ENCODE measurements at regions not wholly inside any gene's neighbourhood (a gene's known extent, or its start where the extent isn't known, plus 50 kb on each side); places are given as distances from the start of the nearest gene placed in this dataset.
A peak's percentile ranks its signal among the peaks of the same experiment; 100 is the strongest.

DNA sequence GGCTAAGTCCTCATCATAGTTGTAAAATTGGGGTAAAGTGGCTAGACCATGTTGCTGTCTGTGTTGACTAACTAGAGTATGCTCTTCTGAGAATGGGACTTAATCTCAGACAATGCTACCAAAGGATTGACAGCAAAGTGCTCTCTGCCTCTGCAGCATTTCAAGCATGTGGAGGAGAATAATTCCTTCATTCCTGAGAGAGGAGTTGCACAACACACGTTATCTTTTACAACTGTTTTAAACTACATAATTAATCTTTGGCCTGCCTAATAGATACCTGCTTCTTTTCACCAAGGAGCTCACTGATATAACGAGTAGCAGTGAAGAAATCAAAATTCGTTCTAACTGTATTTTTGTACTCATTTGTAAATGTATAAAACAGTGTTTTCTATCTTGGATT, 2172.2 kb downstream of the PCDH9 start:
- no peak for DNase-seq (ENCODE audit: low read depth, low spot score)

DNA sequence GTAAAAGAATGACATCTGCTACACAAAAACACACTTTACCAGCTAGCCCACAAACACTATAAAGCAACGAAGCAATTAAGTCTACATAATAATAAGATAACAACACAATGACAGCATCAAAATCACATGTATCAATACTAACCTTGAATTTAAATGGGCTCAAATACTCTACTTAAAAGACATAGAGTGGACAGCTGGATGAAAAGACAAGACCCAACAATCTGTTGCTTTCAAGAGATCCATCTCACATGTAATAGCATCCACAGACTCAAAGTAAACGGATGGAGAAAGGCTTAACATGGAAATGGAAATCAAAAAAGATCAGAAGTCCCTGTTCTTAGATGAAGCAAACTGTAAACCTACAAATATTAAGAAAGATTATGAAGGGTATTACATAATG, 2175.9 kb downstream of the PCDH9 start:
- no peak for DNase-seq (ENCODE audit: low read depth, low spot score)

DNA sequence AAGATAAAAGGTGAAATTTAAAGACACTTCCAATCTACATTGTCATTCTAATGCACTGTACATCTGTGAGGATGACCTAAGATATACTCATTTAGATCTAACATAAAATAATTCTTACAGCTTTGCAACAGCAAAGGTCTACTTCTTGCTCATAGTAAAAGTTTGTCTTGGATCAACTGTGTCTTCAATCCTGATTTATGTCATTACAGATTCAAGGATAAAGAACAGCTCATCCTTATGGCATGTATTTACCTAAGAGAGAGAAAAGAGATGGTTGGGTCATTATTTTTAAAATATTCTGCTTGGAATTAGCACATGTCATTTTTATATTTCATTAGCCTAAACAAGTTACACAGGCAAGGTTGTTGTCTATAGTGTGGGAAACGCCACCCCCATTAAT, 2193.1 kb downstream of the PCDH9 start:
- no peak for DNase-seq (ENCODE audit: low read depth, low spot score)

DNA sequence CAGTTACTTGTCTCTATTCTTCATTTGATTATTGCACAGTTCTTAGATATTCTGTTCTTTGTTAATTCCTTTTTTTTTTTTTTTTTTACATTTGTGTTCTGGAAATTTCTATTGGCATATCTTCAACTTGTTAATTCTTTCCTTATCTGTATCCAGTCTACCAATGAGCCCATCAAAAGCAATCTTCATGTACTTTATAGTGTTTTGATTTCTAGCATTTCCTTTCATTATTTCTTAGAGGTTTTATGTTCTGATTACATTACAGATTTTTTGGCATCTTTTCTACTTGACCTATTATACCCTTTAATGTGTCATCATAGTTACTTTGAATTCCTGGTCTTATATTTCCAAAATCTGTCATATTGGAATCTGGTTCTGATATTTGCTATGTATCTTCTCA, 2194.8 kb downstream of the PCDH9 start:
- no peak for DNase-seq (ENCODE audit: low read depth, low spot score)

DNA sequence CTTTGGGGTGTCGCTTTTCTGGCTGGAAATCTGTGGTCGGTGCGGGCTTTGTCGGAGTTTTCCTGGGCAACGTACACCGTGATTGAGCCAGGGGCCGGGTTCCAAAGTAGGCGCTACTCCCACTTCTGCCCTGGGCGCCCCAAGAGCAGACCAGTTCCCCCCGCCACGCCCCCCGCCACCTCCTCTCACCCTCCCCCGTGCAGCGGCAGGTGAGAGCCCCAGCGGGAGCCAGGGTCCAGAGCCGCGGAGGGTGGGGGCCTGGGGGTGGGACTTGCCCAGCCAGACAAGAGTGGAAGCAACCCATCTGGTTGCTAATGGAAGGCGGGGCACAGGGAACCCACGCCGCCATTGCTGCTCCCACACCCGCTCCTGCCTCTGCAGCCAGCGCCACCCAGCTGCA, 2195.9 kb downstream of the PCDH9 start:
- no peak for DNase-seq (ENCODE audit: low read depth, low spot score)

DNA sequence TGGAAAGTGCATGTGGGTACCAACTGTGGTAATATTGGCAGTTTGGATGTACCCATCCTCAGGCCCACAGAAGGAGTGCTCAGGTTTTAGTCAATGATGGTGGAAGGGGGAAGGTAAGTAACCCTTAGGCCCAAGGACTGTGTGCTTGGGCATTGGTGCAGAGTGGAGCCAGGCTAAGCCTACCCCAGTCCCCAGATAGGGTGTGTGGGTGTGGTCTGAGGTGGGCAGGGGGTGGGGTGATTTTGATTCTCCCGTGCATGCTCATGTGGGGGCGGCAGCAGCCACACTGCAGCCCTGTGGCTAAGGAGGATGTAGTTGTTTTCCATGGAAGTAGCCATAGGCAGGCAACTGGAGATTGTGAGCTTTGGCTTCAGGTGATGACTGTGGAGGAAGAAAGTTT, 2197.3 kb downstream of the PCDH9 start:
- DNase-seq (ENCODE audit: low read depth, low spot score) = no peak

DNA sequence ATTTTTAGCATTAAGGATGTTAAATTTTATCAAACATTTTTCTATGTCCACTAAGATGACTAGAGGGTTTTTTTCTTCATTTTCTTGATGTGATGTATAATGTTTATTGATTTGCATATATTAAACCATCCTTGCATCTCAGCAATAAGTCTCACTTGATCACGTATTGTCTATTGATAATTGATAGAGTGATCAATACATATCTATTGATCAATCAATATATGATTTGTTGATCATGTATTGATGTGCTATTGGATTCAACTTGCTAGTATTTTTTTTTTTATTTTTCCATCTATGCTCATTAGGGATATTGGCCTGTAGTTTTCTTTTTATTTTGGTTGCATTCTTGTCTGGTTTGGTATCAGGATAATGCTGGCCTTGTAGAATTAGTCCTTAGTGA, 2202.0 kb downstream of the PCDH9 start:
- DNase-seq (ENCODE audit: low read depth, low spot score) = no peak

DNA sequence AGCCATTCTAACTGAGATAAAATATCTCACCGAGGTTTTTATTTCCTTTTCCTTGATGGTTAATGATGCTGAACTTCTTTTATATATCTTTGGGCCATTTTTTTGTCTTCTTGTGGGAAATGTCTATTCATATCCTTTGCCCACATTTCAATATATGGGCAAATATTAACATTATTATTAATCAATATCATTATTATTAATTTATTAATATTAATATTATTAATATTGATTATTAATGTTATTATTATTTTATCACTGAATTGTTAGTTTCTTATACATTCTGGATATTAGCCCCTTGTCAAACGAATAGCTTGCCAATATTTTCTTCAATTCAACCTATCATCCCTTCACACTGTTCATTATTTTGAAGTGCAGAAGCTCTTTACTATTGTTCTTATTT, 2203.6 kb downstream of the PCDH9 start:
- no peak for DNase-seq (ENCODE audit: low read depth, low spot score)

DNA sequence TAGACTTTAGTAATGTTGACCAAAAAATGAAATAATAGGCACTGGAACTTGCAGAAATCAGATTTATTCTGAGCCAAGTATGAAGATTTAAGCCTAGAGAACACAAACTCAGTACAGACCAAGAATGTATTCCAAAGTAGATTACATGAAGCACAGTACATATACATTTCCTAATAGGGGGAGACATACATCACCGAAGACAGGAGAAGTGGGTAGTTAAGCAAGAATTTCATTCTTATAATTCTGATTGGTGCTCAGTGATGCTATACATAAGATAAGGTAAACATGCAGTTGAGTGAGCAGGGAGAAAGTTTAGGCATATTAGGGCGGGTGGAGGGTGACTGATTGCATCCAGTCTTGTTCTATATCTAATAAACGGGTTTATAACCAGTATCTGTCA, 2218.8 kb downstream of the PCDH9 start:
- DNase-seq (ENCODE audit: low read depth, low spot score) = no peak

DNA sequence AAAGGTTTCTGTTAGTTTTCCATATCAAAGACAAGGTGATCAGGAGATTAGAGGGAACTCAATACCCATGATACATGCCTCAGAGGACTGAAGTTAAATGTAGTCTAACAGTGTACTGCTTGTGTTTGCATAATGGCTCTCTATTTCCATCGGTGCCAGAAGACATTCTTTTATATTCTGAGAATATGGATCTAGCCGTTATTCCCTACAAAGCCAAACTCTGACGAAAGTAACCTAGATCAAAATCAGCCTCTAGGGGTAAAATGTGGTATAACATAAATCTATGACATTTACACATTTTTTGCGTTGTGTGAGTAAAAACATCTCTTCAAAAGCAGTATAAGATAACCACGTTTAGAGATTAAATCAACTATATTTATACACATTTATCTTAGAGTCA, 2232.7 kb downstream of the PCDH9 start:
- no peak for DNase-seq (ENCODE audit: low read depth, low spot score)

DNA sequence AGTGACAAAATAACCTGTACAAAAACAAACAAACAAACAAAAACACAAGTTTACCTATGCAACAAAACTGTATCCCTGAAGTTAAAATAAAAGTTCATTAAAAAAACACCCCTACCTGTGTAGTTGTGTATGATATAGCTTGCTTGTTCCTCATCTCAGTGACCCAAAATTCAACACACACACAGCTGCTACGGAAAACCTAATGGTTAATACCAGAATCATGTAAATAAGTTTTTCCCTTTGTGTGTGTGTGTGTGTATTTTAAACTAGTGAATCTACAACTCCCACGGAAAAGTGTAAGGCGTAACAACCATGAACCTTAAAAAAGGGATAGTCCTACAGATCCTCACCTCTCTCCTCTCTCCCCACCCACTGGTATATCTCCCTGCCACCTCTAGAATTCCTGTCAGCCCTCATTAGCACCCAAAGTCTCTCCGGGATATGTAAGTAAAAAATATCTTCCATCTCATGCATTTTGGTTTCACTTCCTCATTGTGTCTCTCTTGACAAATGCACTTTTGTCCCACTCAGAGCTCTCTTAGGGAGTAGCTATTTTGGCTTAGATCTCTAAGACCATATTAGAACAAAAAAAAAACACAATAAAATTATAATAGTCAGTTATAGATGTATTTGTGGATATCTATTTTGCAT, 2236.5 kb downstream of the PCDH9 start:
- DNase-seq (ENCODE audit: low read depth, low spot score) = no peak

DNA sequence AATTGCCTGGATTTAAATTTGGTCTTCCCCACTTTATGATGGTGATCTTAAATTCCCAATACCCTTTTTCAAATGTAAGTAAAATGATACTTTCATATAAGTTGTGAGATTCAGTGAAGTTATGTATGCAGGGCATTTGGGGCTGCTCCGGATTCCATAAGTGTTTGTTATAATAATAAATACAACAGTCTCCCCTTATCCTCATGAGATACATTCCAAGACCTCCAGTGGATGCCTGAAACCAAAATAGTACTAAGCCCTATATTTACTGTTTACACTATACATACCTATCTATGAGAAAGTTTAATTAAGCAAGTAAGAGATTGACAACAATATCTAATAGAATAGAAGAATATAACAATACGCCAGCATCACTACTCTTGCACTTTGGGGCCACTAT, 2237.8 kb downstream of the PCDH9 start:
- DNase-seq (ENCODE audit: low read depth, low spot score) = no peak

DNA sequence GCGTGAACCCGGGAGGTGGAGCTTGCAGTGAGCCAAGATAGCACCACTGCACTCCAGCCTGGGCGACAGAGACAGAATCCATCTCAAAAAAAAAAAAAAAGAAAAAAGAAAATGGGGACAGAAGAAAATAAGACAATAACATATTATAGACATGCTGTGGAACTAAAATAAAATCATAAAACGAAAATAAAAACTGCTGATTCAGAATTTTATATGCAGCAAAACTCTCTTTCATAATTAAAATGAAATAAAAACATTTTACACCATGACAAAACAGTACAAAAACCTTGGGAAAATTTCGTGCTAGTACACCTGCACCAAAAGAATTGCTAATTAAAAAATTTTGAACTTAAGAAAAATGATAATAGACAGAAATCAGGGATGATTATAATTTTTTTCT, 2245.1 kb downstream of the PCDH9 start:
- DNase-seq (ENCODE audit: low read depth, low spot score) = no peak

DNA sequence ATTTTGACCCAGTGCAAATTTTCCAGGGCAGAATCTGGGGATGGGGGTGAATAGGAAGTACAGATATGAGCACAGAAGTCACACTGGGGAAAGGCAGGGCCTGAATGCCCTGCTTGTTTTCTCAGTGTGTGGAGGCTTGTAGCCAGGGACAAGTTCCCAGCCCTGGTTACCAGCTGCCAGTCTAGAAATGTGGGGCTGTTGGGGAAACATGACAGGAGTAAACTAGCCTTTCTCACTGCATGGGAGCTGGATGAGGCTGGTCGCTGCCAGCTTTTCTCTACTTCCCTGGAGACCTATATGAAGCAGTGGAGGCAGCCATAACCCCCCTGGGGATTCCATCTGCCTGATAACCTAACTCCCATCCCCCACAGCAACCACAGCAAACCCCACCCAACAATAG, 2267.7 kb downstream of the PCDH9 start:
- no peak for DNase-seq (ENCODE audit: low read depth, low spot score)

DNA sequence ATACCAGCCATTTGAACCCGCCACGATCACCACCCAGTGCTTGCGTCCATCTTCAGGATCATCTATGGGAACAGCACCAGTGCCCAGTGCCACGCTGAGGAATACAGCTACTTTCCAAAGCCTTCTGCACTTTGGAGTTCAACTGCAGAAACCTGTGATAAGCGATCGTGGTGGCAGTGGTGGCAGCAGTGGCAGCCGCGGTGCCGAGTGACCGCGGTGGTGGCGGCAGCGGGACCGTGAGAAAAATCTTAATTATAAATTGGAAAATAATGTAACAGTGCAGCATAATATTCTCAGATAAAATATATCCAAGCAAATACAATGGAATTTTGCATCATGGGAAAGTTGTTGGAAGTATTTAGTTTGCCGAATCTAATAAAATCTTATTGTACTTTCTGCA, 2270.9 kb downstream of the PCDH9 start:
- no peak for DNase-seq (ENCODE audit: low read depth, low spot score)

DNA sequence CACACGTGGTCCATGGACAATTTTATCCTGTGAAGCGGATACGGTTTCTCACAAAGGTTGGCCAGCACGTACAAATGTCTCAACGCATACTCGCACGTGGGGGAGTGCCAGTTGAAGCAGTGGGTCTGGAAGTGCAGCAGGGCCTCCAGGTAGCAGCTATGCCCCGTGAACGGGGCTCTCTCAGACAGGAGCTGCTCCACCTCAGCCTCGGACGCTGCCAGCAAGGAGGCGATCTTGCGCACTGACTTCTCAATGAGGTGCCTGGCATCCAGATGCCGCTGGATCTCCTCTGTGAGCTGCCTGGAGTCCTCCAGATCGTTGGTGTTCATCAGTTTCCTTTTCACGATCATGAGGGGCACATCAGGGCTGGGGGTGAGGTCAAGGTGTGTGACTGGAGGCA, 2272.0 kb downstream of the PCDH9 start:
- no peak for DNase-seq (ENCODE audit: low read depth, low spot score)

DNA sequence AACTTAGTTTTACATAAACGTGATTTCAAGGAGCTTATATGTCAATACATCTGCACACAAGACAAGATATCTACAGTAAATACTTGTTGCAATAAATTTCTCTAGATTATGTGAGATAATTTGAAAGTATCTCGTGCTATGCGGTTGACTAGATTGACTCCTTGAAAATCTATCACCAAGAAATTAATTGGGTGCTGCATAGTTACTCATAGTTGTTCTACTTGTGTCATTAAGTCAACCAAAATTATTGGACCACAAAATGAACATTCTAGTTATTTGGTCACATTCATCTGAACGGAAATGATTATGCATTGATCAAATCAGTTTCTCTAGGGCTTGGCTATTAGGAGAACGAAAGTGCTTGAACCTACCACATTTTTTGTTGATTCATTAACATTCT, 2291.5 kb downstream of the PCDH9 start:
- DNase-seq (ENCODE audit: low read depth, low spot score) = no peak

DNA sequence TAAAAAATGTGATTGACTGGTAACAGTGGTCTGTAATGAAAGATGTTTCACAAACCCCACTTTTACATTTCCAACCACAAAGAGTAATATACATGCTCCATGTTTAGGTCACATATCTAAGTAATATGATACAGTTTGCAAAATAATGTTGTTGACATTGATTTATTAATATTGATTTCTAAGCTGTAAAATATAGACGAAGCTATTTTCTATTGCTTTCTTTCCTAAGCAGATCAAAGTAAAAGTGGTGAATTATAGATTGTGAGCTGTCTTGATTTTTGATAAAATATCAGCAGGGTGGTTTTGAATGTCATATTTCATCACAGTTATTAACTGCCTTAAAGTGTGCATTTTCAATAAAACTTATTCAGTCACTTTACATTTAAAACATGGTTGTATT, 2292.8 kb downstream of the PCDH9 start:
- no peak for DNase-seq (ENCODE audit: low read depth, low spot score)

DNA sequence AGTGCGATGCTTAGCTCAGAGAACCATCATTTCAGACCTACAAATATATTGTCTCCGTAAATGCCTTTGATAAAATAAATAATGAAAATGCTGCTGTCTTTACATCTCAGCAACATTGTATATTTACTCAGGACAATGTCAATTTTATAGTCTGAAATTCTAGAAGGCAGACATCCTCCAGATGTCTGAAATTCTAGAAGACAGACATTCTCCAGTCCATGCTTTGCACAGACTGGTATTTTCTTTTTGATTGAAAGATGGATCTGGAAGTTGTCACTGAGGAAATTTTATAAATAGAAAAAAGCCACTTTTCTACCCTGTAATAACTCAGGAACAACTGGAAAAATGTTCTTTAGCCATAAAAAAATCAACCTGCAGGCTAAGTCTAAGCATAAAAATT, 2293.3 kb downstream of the PCDH9 start:
- DNase-seq (ENCODE audit: low read depth, low spot score) = no peak

DNA sequence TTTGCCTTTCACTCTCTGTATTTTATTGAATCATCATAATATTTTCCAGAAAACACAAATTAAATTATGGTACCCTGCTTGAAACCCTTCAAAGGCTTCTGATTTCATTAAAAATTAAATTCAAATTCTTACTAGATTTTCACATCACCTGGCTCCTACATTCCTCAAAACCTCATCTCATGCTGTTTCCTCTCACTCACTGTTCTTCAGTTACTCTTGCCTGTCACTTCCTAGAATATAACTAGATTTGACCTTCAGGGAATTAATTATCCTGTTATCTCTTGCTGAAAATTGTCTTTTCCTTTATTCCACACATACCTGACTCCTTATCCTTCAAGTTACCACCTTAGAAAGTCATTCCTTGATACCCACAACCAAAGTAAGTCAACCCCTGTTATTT, 2294.7 kb downstream of the PCDH9 start:
- DNase-seq (ENCODE audit: low read depth, low spot score) = no peak

DNA sequence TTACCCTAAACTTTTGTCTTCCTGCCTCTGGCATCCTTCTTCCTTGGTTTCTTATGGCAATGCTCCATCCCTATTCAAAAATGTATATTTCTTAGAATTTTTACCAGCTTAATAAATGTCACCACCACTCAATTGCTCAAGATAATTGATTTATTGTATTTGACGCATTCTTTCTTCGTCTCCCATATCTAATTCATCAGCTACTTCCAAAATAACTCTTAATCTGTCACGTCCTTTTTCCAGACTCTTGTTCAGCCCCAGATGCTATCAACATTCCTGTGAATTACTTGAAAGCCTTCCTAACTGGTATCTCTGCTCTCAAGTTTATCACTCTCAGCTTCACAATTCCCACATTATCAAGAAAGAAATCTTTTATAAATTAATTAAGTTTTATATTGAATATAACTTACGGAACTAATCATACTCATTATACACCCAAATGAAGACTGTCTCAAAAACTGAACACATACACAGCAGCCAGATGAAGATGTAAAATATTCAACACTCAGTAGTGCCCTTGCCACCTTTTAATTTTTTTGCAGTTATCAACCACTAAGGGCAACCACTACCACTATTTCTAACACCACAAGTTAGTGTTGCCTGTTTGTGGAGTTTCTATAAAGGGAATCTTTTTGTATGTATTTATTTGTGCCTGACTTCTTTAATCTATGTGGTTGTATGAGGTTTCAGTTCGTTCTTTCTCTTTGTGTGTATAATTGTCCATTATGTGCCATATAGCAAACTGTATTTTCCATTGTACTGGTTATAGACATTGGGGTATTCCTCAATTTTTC, 2295.4 kb downstream of the PCDH9 start:
- DNase-seq (ENCODE audit: low read depth, low spot score) = no peak

DNA sequence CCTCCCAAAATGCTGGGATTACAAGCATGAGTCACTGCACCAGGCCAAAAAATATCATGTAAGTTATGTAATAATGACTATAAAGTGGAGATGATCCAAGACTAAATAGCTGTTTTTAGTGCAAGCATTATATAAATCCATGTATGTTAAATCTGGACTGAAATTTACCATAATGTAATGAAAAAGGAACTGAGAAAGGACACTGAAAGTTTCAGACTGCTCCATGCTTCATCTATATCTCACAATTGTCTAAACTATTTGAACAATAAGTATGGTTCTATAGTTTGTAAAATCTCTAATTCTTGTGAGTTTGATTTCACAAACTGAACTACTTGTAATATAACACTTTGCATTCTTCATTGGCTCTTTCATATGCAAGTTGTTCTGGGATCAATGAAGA, 2299.5 kb downstream of the PCDH9 start:
- no peak for DNase-seq (ENCODE audit: low read depth, low spot score)

DNA sequence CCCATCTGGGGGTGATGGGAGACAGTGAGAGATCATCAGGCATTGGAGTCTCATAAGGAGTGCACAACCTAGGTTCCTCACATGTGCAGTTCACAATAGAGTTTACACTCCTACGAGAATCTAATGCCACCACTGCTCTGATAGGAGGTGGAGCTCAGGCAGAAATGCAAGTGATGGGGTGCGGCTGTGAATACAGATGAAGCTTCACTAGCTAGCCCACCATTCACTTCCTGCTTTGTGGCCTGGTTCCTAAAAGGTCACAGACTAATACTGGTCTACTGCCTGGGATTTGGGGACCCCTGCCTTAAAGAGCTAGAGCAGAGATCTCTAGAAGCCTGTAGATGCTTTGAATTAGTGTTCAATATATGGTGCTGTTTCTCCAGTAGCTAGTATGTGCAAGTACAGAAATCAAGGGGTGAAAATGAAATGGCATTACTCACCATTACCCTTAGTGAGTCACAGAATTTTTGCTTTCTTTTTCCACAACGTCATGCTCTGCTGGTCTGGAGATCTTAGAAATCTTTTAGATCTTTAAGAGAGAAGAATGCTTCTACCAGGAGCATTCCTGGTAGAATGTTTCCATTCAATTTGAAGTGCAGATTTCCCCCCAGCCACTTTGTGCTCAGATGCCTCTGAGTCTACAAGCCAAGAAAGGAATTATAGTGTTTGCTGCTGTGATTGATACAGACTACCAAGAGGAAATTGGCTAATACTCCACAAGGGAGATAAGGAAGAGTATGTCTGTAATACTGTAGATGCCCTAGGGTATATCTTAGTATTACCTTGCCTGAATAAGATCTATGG, 2301.2 kb downstream of the PCDH9 start:
- DNase-seq (ENCODE audit: low read depth, low spot score) = peak; percentile 30
